ENCODE measurements at regions not wholly inside any gene's neighbourhood (a gene's known extent, or its start where the extent isn't known, plus 50 kb on each side); places are given as distances from the start of the nearest gene placed in this dataset.
A peak's percentile ranks its signal among the peaks of the same experiment; 100 is the strongest.
"Not testable (repeated sequence)": the region's sequence is repeated elsewhere in the genome, so short reads cannot be mapped to it uniquely, and the experiment has no call there.

DNA sequence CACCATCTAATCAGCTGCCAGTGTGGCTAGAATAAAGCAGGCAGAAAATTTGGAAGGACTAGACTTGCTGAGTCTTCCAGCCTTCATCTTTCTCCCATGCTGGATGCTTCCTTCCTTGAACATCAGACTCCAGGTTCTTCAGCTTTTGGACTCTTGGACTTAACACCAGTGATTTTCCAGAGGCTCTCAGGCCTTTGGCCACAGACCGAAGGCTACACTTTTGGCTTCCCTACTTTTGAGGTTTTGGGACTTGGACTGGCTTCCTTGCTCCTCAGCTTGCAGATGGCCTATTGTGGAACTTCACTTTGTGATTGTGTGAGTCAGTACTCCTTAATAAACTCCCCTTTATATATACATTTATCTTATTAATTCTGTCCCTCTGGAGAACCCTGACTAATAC, 129.8 kb upstream of the MB21D2 start:
- DNase-seq = not testable (repeated sequence)

DNA sequence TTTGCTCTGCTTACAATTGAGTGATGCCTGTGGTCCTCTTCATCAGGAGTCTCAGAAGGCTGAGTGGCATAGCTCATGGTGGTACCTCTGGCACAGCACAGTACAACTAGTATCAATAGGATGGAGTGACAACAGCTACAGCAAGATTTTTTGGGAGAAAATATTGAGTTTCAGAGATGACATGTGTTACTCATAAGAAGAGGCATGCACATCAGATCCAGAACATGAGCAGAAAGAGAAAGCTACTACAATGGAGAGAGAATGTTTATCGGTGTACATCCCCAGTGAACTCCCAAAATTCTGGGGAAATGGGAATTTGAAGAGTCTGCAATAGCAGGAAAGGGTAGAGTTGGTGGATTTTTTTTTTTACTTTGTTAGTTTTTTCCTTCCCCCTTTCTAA, 130.5 kb upstream of the MB21D2 start:
- no peak for DNase-seq

DNA sequence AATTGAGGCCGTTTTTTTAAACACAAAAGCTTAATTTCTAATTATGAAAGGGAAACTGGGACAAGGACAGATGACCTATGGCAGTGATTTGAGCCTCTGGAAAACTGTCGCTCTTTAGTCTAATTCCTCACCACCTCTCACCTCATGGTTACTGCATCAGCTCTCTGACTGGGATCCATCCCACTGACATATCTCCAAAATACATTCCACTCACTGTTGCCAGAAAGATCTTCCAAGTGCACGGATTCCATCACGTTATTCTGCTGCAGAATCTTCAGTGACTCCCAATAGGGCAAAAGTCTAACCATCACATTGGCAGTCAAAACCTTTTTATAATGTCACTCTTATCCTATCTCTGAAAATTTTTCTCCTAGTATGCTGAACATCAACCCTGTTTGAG, 132.3 kb upstream of the MB21D2 start:
- no peak for DNase-seq

DNA sequence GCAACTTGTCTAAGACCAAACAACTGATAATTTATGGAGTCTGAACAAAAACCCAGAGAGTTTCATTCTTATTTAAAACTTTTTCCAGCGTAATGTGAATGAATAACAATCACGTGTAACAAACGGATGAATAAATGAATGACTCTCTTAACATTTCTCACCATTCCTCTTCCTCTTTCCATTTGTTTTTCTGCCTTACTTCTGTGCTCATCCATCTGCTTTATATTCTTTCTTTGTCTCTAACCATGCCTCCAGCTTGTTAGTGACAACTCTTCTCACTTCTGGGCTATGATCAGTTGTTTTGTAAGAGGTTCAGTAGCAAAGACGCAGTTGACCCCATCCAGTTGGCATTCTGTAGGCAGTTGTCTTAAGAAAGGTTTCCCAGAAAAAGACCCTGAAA, 133.7 kb upstream of the MB21D2 start:
- no peak for DNase-seq

DNA sequence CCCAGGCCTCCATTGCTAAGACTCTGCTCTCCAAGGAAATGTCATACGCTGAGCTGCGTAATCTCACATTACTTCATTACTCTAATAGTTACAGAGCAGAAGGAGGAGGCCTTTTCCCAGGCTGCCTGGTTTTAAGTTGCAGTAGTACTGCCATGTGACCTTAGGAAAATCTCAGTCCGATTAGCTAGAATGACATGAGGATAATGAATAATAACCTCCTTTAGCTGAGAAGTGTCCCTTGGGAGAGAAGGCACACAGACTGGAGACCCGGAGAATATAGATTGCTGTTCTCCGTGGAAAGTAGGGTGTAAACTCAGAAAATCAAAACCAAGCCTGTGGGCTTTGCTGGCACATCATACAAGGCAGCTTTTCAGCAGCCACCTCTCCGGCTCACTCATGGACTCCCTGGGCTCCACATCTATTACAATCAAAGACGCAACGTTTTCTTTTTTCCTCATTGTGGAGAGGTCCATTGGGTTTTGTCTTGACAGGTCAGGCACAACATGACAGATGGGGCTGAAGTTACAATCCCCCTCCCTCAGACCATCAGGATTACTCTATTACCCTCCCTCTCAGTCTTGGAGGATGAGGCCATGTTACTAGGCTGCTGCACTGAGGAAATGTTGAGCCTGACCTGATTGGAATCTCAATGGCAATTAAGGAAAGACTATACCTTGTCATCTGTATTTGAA, 134.8 kb upstream of the MB21D2 start:
- DNase-seq = no peak

DNA sequence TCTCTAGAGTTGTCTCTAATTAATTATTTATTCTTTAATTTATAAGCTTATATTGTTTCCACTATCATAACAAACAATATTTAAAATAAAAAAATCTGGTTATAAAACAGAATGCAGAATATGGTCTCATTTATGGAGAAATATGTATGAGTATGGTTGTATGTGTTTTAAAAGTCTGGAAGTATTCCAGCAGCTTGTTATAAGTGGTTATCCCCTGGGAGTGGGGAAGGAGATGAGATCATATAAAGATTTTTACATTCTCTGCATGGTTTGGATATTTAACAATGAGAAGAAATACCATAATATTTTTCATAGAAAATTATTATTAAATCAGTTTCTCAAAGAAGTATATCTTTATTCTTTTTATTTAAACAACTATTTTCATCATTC, 135.4 kb upstream of the MB21D2 start:
- no peak for DNase-seq

DNA sequence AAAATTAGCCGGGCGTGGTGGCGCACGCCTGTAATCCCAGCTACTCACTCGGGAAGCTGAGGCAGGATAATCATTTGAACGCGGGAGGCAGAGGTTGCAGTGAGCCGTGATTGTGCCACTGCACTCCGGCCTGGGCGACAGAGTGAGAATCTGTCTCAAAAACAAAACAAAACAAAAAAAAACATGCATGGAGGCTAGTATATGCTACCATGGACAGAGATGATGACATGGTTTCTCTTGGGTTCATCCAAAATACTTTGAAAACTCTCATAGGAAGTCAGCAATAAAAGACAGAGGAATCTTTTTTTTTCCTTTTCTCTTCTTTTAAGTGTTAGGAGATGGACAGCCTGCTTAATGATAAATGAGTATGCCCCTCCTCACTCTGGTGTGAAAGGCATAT, 137.7 kb upstream of the MB21D2 start:
- DNase-seq = no peak

DNA sequence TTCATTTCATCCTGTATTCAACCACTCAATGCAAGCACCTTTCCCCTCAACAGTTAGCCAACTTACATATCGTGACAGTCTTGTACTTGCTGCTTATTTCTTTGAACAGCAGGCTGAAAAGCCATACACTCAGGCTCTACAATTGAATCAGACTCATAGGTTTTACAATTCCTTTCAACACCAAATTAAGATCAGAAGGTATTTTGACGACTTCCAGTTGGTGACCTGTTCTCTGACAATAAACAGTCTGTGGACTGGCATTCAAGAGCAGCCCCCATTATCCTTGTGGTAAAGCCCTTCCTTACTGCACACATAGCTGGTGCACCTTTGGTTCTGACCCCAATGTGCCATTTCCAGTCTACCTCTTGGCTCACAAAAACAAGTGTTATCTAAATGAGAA, 140.0 kb upstream of the MB21D2 start:
- DNase-seq = no peak

DNA sequence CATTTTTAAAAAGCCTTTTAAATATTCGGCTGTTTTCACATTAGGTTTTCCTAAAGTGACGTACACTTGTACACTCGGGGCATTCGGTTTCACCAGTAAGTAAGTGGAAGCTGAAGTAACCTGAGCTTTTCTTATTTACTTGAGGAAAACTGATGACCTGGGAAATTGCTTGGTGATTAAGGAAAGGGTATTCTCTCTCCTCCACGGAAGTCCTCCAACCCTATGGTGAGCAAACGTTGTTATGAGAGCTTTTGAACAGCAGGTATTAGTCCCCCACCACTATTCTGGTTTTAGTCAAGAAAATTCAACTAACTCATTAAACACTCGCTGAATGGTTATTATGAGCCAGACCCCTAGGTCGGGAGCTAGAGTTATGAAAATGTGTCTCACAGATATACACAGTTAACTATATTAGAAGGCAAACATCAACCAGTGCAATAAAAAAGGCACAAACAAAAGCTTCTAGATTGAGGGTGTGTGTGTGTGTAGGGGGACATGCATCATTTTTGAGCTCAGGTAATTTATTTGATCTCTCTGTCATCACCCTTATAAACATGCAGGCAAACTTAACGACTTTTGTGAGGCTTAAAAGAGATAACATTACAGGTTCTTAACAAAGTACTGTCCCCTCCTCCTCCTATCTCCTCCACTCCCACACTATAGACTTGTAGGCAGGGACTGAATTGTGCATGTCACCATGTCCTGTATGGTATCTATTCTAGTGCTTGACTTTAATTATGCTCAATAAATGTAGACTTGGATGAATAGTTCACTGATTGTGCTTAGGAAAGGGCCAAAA, 143.3 kb upstream of the MB21D2 start:
- DNase-seq = no peak

DNA sequence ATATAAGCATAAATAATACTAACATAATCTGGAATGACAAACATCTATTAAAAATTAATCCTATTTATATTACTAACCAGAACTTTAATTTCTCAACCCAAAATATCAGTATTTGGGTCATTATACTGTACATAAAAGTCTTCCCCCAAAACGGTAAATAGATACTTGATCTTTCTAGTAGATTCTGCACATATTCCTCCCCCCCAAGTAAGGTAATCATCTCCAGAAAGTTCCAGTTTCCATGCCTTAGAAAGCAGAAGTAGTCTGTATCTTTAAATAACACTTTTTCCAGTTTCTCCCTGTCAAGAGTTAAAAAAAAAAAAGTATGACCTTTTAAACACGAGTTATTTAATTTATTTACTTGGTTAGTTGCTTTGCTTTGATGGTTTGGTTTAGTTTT, 150.7 kb upstream of the MB21D2 start:
- no peak for DNase-seq

DNA sequence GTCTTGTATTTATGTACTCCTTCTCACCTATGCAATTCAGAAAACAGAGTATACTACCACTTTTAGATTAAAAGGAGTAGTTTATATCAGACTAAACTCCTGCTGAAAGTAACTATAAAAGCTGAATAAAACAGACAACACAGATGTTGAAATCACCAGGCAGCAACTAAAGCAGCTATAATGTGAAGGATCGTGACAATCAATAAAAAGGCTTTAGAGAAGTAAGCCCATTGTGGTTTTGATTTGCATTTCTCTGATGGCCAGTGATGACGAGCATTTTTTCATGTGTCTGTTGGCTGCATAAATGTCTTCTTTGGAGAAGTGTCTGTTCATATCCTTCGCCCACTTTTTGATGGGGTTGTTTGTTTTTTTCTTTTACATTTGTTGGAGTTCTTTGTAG, 152.1 kb upstream of the MB21D2 start:
- not testable (repeated sequence) for DNase-seq

DNA sequence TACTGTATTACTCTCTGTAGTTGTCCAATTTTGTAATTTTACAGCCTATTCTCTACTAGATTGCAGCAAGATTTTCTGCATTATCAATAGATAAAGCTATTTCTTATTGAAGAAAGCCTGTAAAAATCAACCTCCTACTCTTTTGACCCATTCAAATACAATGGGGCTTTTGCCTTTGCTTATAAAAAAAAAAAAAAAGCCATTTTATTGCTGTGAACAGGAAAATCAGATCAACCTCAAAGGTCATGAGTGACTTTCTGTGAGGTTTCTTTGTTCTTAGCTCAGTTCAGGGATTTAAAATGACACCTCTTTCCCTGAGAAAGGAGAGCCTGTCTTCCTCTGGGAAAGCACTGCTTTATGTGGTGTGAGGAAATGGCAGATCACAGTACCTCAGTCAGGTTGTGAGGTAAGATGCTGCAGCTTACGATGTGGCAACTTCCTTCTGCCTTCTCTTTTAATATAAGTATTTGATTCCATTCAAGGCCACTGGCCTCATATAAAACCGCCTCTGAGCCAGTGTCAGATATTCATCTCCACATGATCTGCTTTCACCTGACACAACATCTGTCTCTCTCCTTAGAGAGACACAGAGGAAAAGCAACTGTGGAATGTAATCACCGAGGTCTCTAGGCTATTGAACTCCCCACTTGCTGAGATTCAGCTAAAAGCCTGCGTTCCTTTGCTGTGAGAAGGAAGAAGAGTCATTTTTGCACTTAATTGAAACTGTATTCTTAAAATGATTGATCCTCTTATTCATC, 161.5 kb upstream of the MB21D2 start:
- no peak for DNase-seq

DNA sequence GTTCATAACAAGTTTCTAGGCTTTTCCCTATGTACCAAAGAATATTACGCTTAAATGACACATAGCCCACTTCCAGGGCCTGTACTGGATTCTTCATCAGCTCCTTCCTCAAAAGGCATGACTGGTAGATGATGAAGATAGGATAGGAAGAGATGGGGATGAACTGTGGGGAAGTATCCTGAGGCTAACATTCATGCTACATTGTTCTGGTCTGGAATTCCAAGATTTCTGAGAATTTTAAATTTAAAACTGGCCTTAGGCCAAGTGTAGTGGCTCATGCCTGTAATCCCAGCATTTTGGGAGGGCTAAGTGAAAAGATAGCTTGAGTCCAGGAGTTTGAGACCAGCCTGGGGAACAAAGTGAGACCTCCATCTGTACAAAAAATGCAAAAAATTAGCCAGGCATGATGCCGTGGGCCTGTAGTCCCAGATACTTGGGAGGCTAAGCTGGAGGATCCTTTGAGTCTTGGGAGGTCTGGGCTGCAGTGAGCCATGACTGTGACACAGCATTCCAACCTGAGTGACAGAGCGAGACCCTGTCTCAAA, 160.1 kb upstream of the PLAAT1 start:
- no peak for DNase-seq

DNA sequence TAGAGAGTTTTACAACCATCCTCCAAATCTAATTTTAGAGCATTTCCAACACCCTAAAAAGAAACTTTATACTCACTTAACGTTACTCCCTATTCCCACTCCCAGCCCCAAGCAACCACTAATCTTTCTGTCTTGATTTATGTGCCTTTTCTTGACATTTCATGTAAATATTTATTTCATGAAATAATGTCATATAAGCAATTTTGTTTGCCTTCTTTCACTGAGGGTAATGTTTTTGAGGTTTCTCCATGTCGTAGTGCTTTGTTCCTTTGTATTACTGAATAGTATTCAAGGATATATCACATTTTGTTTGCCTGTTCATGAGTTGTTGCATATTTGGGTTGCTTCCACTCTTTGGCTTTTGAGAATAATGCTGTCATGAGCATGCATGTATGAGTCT, 155.4 kb upstream of the PLAAT1 start:
- DNase-seq = no peak

DNA sequence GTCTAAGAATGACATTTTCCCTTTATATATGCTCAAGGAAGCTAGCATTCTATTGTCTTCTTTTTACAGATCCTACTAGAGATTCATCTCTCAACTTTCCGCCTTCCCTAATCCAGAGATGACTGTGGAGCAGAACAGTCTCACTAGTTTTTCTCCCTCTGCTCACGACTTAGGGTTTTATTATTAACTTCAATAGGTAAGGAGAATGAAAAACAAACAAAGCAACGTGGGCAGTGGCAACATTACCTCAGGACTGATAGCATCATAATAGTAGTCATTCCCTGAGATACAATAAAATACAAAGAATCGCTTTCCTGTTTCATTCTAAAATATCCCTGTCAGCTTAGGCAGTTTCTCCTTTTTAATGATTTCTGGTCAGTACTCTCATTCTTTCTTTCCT, 154.3 kb upstream of the PLAAT1 start:
- DNase-seq = no peak

DNA sequence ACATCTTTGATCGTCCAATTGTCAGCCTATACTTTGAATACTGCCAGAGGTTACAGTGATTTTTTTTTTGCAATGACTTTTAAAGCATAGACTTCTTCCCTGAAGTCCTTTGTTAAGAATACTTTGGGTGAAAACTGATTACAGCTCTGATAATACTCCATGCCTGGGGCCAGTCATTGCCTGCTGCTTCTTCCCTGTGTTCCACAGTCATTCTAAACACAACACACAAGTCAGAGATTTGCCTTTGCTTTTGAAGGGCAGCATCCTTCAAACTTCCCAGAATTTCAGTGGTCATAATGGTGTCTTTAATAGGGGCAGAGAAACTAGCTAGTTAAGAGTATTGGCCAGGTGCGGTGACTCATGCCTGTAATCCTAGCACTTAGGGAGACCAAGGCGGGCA, 153.7 kb upstream of the PLAAT1 start:
- no peak for DNase-seq

DNA sequence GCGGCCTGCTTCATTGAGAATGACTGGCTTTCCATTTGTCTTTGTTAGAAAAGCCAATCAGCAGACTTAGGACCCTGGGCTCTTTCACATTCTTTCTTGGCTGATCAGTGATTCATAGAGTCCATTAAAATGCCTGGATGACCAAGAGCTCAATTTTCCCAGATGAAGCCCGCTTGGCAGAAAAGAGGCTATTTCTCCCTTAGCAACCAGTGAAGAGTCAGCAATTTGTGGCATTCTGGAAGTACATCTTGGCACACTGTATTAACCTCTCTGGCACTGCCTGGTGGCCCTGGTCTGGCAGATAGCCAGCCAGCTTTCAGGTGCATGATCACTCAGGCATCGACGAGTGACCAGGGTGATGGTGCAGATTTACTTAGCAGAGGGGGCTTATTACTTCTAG, 145.7 kb upstream of the PLAAT1 start:
- peak; percentile 27 for DNase-seq

DNA sequence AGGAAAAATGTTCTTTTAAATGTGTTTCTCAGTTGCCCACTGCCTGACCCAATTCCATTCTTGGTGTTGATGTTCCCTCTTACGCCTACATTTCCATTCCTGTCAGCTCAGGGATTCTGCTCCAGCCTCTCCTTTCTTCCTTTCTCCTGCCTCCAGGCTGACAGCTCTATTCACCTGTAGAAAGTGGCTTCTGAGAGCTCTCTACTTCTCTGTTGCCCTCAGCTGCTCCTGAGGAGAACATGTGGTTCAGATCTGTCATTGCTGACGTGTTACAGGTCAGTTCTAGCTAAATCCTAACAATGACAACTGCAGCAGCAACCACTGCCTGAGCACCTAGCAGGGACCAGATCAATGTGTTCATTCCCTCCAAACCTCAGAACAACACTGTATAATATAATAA, 144.9 kb upstream of the PLAAT1 start:
- no peak for DNase-seq

DNA sequence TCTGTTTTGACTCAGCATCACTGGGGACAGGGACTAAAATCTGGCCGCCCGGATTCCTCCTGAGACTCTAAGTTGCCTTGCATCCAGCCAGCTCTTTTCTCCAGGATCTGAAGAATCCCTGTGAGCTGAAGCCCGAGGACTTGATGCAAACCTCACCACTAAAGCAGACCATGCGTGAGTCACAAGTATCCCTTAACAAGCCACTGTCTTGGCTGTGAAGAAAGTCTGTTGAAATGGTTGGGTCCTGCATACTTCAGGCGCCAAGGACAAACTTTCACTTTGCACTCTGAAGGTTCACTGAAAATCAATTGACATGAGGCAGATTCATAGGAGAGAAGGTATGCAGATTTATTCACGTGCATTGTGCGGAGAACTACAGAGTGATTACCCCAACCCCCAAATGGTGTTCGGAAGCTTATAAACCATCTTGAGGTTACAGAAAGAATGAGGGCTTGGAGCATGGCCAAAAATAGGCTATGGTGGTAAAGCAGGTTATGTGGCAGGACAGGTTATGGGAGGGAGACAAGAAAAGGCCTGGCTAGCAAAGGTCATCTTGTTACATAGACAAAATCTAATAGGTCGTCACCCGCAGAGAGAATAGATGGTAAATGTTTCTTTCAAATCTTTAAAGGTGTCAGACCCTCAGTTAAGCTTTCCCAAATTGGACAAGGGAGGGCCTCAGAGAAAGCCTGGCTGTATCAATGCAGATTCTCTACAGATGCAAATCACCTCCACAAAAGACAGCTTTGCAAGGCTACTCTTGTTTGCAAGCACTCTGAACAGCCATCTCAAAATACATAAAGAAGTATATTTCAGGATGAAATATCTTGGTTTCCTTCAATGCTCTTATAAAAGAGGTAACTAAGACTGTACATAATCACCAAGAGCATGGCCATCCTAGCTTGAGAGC, 126.3 kb upstream of the PLAAT1 start:
- DNase-seq = no peak

DNA sequence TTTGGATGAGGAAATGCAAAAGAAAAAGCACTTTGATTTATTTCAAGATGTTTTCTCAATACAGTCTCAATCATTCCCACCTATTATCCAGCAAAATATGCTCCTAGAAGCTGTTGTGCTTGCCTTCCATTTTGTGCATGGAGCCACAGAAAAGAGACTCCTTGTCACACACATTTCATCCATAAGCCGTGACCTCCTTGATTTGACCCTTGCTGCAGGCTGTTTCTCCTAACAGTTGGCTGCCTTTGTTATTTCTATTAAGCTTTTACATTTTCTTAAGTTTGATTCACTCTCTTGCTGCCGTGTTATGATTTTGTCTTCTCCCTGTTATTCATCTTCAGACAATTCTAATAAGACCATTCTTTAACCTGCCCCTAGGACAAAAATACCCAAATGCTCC, 124.2 kb upstream of the PLAAT1 start:
- no peak for DNase-seq

DNA sequence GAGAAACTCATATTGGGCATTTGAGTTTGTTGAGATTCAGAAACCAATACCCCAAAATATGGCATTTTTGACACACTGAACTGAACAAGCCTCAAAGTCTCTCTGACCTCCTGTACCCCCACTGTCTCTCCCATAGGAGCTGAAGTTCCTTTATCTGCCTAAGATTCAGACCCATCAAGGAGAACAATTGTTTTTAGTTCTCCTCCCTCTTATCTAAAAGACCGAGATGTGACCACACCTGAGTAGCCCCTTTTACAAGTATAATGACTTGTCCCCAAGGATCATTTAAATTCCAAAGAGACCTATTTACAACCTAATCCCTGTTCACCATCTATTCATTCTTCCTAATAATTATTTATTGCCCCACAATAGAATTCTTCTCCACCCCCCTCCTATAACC, 122.1 kb upstream of the PLAAT1 start:
- no peak for DNase-seq

DNA sequence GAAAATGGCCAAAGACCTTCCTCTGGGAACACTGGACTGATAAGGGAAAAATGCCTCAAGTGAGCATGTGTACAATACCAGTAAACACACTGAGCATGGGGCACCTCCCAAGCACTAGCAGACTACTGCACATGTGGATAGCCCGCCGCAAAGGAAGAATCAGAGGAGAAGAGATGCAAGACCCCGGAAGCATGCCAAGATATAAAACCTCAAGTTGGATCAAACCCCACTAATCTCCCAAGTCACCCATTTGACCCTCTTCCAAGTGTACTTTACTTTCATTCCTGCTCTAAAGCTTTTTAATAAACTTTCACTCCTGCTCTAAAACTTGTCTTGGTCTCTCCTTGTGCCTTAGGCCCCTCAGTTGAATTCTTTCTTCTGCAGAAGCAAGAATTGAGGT, 121.1 kb upstream of the PLAAT1 start:
- no peak for DNase-seq

DNA sequence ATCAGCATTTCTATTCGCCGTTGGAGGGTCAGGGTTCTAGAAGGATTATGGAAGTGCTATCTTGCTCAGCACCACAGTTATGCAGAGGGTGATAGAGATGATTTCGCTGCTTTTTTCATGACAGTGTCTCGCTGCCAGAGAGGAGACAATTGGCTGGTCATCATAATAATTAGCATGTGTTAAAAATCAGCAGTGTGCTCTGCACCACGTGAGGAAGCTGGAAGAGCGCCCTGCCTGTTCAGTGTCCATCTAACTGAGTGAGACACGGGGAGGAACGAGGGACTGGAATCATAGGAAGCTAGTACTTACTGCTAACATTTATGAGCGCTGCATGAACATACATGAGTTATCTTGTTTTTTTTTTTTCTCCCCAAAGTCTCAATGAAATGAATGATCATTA, 116.2 kb upstream of the PLAAT1 start:
- peak; percentile 64 for DNase-seq
